Astrocyte of the cerebellum (primary cell): ENCODE measurements at regions not wholly inside any gene's neighbourhood (a gene's known extent, or its start where the extent isn't known, plus 50 kb on each side); places are given as distances from the start of the nearest gene placed in this dataset.

Experiments used
- DNase-seq: peaks from one replicate; pipeline ENCODE4 v3.0.0-alpha.2; 2011; ENCODE audit warnings: low read depth
- H3K4me3 ChIP-seq: 2 replicates; pipeline ENCODE4 v1.5.1; 2011; ENCODE audit warnings: mild to moderate bottlenecking, low read depth, low read length, moderate library complexity
- CTCF ChIP-seq: IDR thresholded peaks from 2 replicates; pipeline ENCODE4 v1.5.1; 2012; ENCODE audit warnings: low read length, low read depth, moderate library complexity, mild to moderate bottlenecking; ENCODE audit errors: missing control alignments
- in situ Hi-C: cut with HindIII; loops from 2 replicates; pipeline ENCODE4 v1.10.0; 2017; ENCODE audit warnings: low sequenced_read_pairs

- in situ Hi-C loops: no loop called here
- no peak overlapping the region for H3K4me3 ChIP-seq
- TF ChIP-seq CTCF: no peak
- no peak for DNase-seq
Measured at GRCh38 chr6:19070520-19070919, 683.4 kb downstream of the RNF144B start.

GRCh38 chr6:19083801-19084200 lies 696.7 kb downstream of the RNF144B start:
- TF ChIP-seq CTCF: no peak
- no peak overlapping the region for H3K4me3 ChIP-seq
- in situ Hi-C loops: no loop called here
- DNase-seq: no peak

- no peak overlapping the region for H3K4me3 ChIP-seq
- TF ChIP-seq CTCF: no peak
- no peak for DNase-seq
- in situ Hi-C loops: no loop called here
Measured at GRCh38 chr6:19086480-19086879, 699.3 kb downstream of the RNF144B start.

- in situ Hi-C loops: no loop called here
- DNase-seq: no peak
- H3K4me3 ChIP-seq: no peak overlapping the region
- TF ChIP-seq CTCF: no peak
Measured at GRCh38 chr6:19087296-19087695, 700.1 kb downstream of the RNF144B start.

- no peak for TF ChIP-seq CTCF
- H3K4me3 ChIP-seq: no peak overlapping the region
- DNase-seq: no peak
- in situ Hi-C loops: no loop called here
Measured at GRCh38 chr6:19087897-19088296, 700.7 kb downstream of the RNF144B start.

- no peak for TF ChIP-seq CTCF
- no peak for DNase-seq
- H3K4me3 ChIP-seq: no peak overlapping the region
- in situ Hi-C loops: no loop called here
Measured at GRCh38 chr6:19100752-19101151, 713.6 kb downstream of the RNF144B start.

- TF ChIP-seq CTCF: no peak
- no peak for DNase-seq
- no peak overlapping the region for H3K4me3 ChIP-seq
- in situ Hi-C loops: no loop called here
Measured at GRCh38 chr6:19102936-19103335, 715.8 kb downstream of the RNF144B start.
